ENCODE measurements at regions not wholly inside any gene's neighbourhood (a gene's known extent, or its start where the extent isn't known, plus 50 kb on each side); places are given as distances from the start of the nearest gene placed in this dataset.

DNA sequence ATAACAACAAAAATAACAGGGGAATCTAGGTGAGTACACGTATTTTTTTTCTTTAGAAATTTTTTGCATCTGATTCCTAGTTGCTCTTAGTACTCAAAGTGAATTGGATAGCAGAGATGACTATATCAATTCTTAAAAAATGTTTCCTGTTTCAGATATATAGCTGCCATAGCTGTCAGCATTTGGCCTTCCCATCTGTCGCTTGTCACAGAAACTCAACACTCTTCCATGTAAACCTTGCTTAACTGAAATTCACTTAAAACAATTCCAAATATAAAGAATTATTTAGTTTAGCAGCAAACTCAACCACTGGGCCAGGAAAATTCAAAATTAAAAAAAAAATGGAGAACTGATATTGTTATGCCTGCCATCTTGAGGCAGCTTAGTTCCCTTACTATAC lies 807.5 kb downstream of the IGSF11 start:
- no peak overlapping the region for H3K9ac ChIP-seq (ENCODE audit: low read depth in 2 of 2, low read length in 2 of 2)
- H3K27ac ChIP-seq: no peak overlapping the region
- H3K36me3 ChIP-seq: no peaks in the 10 kb centered on the region
- TF ChIP-seq, protein P1, sequence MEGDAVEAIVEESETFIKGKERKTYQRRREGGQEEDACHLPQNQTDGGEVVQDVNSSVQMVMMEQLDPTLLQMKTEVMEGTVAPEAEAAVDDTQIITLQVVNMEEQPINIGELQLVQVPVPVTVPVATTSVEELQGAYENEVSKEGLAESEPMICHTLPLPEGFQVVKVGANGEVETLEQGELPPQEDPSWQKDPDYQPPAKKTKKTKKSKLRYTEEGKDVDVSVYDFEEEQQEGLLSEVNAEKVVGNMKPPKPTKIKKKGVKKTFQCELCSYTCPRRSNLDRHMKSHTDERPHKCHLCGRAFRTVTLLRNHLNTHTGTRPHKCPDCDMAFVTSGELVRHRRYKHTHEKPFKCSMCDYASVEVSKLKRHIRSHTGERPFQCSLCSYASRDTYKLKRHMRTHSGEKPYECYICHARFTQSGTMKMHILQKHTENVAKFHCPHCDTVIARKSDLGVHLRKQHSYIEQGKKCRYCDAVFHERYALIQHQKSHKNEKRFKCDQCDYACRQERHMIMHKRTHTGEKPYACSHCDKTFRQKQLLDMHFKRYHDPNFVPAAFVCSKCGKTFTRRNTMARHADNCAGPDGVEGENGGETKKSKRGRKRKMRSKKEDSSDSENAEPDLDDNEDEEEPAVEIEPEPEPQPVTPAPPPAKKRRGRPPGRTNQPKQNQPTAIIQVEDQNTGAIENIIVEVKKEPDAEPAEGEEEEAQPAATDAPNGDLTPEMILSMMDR (IDR thresholded peaks at IDR 0.05): no peak
- intact Hi-C loops (cut with DNase I): no loop called here
- H3K27me3 ChIP-seq: no peaks in the 10 kb centered on the region
- no peaks in the 10 kb centered on the region for H3K9me3 ChIP-seq
- DNase-seq: no peak
- no peaks in the 10 kb centered on the region for H3K4me1 ChIP-seq
- no peak overlapping the region for H3K4me3 ChIP-seq

DNA sequence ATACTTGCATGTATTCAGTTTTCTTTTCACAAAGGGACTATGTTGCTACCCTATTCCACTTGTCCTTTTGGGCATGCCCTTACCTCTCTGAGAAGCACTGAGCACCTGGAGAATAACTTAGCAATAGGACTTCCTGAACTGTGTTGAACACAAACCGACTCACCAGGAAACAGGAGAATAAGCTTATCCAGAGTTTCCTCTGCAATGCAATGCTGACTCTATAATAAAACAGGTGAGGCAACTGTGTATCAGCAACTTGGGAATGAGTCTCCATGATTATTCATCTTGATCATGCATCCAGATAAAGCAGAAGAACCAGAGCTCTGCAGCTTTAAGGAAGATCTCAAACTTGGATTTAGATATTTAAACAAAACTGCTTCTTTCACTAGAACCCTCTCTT lies 806.5 kb downstream of the IGSF11 start:
- DNase-seq: no peak
- H3K4me1 ChIP-seq: no peaks in the 10 kb centered on the region

DNA sequence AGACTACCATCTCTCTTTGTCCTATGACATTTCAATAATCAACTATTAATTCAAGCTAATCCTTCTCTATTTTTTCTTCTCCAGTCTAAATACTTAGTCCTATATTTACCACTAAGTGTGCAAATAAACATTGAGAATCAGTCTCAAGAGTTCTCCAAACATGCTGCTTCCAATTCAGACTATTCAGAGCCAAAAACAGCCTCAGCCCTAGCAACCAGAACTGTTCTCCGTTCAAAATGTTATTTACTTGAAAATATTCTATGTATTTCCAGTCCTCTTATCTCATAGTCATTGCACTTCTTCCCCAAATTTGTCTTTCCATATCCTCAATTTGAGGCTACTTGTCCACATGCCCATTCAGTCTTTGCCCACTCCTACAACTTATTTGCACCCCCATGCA lies 805.5 kb downstream of the IGSF11 start:
- Histone ChIP-seq H3K4me3 (no peak overlapping the region), H3K27me3 (no peaks in the 10 kb centered on the region), H3K9me3 (no peaks in the 10 kb centered on the region), H3K27ac (no peak overlapping the region), H3K4me1 (no peaks in the 10 kb centered on the region), H3K36me3 (no peaks in the 10 kb centered on the region), H3K9ac (ENCODE audit: low read depth in 2 of 2, low read length in 2 of 2) (no peak overlapping the region)
- TF ChIP-seq, protein P1 (IDR thresholded peaks at IDR 0.05): no peak
- no peak for DNase-seq
- intact Hi-C loops (cut with DNase I): no loop called here

More for the DNA sequence above, 806.5 kb downstream of the IGSF11 start:
- intact Hi-C loops (cut with DNase I): no loop called here
- no peak overlapping the region for H3K9ac ChIP-seq (ENCODE audit: low read depth in 2 of 2, low read length in 2 of 2)
- H3K27ac ChIP-seq: no peak overlapping the region
- H3K36me3 ChIP-seq: no peaks in the 10 kb centered on the region
- H3K4me3 ChIP-seq: no peak overlapping the region
- H3K9me3 ChIP-seq: no peaks in the 10 kb centered on the region
- H3K27me3 ChIP-seq: no peaks in the 10 kb centered on the region
- TF ChIP-seq, protein P1 (IDR thresholded peaks at IDR 0.05): no peak

DNA sequence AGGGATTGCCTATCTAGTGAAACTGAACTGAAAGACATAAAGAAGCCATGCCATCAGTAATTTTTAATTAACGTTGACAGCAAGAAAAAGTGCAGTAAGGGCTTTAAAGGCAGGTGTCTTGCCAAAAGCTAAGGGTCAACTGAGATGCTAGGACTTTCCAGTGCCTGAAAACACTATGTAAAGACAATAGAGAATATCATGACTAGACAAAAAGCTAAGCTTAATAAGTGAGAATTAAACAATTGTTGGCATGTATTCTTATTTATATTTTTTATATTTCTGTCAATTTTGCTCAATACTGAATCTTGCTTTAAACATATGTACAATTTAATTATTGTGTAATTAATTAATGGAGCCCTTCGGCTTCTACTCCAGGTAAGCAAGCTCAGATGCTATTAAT lies 803.1 kb downstream of the IGSF11 start:
- Histone ChIP-seq H3K4me1 (no peaks in the 10 kb centered on the region), H3K4me3 (no peak overlapping the region), H3K27ac (no peak overlapping the region), H3K27me3 (no peaks in the 10 kb centered on the region), H3K9me3 (no peaks in the 10 kb centered on the region), H3K36me3 (no peaks in the 10 kb centered on the region), H3K9ac (ENCODE audit: low read depth in 2 of 2, low read length in 2 of 2) (no peak overlapping the region)
- intact Hi-C loops (cut with DNase I): no loop called here
- DNase-seq: no peak
- TF ChIP-seq, protein P1 (IDR thresholded peaks at IDR 0.05): no peak

DNA sequence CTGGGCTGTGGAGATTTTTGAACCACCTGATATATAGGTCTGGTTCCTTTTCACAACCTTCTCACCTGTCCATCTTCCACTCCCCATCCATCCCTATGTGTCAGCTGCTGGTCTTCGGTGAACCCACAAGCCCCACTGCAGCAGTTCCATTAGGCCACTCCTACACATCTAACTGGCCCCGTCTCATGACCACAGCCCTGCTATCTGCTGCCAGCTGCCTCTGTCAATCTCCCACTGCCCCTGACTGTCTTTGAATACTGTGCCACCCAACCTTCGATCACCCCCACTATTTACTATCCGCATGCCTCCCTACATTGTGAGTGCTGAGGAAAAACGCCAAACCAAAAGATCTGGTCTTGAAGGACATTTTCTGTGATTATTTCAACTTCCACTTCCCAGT lies 795.4 kb downstream of the IGSF11 start:
- Histone ChIP-seq H3K36me3 (no peaks in the 10 kb centered on the region), H3K9me3 (no peaks in the 10 kb centered on the region), H3K27ac (no peak overlapping the region), H3K27me3 (no peaks in the 10 kb centered on the region), H3K4me1 (no peaks in the 10 kb centered on the region), H3K9ac (ENCODE audit: low read depth in 2 of 2, low read length in 2 of 2) (no peak overlapping the region), H3K4me3 (no peak overlapping the region)
- intact Hi-C loops (cut with DNase I): no loop called here
- TF ChIP-seq, protein P1 (IDR thresholded peaks at IDR 0.05): no peak
- no peak for DNase-seq

DNA sequence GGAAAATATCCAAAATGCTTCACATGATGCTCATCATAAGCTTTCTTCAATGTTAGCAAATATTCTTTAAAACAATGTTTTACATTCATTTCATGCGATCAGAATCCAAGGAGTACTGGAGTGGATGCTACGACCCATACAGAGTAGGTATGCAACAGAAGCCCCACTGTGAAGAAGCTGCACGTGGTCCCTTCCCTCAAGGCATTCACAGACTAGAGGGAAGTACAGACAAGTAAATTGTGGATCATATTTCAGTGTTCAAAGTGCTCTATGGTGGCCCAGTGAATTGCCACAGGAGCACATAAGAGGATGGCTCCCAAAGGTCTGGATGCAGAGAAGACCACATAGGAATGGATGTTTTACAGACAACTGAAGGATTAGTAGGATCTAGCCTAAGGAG lies 789.9 kb downstream of the IGSF11 start:
- H3K27me3 ChIP-seq: no peaks in the 10 kb centered on the region
- DNase-seq: no peak
- H3K9ac ChIP-seq (ENCODE audit: low read depth in 2 of 2, low read length in 2 of 2): no peak overlapping the region
- no peak overlapping the region for H3K4me3 ChIP-seq
- TF ChIP-seq, protein P1 (IDR thresholded peaks at IDR 0.05): no peak
- H3K9me3 ChIP-seq: no peaks in the 10 kb centered on the region
- no peak overlapping the region for H3K27ac ChIP-seq
- H3K4me1 ChIP-seq: no peaks in the 10 kb centered on the region
- no peaks in the 10 kb centered on the region for H3K36me3 ChIP-seq
- intact Hi-C loops (cut with DNase I): no loop called here

All from colonic mucosa (tissue), 4 donors.